ENCODE measurements at regions not wholly inside any gene's neighbourhood (a gene's known extent, or its start where the extent isn't known, plus 50 kb on each side); places are given as distances from the start of the nearest gene placed in this dataset.

GRCh38 chr2:125684256-125684655, 971.7 kb upstream of the GYPC start:
- no peak for TF ChIP-seq CTCF (IDR thresholded peaks at IDR 0.05)
- TF ChIP-seq POLR2A (IDR thresholded peaks at IDR 0.05) = no peak
